ENCODE measurements at regions not wholly inside any gene's neighbourhood (a gene's known extent, or its start where the extent isn't known, plus 50 kb on each side); places are given as distances from the start of the nearest gene placed in this dataset.

DNA sequence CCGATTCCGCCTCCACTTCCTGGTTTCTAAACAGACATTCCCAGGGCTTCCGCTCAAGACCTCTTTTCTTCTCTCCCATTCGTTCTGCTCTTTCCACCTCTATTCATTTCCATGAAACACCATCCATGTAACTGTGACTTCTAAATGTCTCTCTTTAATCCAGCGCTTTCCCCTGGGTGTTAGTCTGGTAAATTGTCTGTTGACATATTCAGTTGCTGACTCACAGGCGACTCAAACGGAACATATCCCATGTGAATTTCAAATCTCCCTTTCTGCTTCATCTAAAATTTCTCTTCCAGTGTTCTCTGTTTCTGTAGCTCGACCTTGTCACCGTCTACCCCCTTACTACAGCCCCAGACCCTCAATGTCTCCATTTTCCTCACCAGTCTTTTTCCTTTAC lies 119.1 kb downstream of the PFKFB3 start:
- DNase-seq (ENCODE audit: insufficient read length), result no peak
- no peak for FAIRE-seq
- TF ChIP-seq POLR2A (IDR thresholded peaks at IDR 0.05; ENCODE audit: low read depth, low read length) (no peak), TAF1 (IDR thresholded peaks at IDR 0.05; ENCODE audit: borderline replicate concordance, low read depth, low read length) (no peak), POLR2AphosphoS5 (IDR thresholded peaks at IDR 0.05; ENCODE audit: low read depth, low read length) (no peak)

DNA sequence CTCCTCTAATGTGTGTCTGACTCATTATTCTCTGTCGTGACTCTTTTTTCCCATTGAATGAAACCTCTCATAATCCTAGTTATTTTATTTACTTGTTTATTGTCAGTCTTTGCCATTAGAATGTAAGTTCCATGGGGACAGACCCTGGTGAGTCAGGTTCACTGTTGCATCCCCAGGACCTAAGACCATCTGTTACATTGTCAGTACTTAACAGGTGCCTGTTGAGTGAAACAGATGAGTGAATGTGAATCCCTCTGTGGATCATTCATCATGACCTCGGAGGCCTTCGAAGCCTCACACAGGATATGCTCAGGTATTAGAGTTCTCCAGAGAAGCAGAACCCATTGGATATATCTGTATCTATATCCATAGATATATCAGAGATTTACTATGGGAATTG lies 120.1 kb downstream of the PFKFB3 start:
- TF ChIP-seq TAF1 (IDR thresholded peaks at IDR 0.05; ENCODE audit: borderline replicate concordance, low read depth, low read length), result no peak
- no peak for TF ChIP-seq POLR2A (IDR thresholded peaks at IDR 0.05; ENCODE audit: low read depth, low read length)
- TF ChIP-seq POLR2AphosphoS5 (IDR thresholded peaks at IDR 0.05; ENCODE audit: low read depth, low read length), result no peak
- no peak for DNase-seq (ENCODE audit: insufficient read length)
- FAIRE-seq, result no peak

DNA sequence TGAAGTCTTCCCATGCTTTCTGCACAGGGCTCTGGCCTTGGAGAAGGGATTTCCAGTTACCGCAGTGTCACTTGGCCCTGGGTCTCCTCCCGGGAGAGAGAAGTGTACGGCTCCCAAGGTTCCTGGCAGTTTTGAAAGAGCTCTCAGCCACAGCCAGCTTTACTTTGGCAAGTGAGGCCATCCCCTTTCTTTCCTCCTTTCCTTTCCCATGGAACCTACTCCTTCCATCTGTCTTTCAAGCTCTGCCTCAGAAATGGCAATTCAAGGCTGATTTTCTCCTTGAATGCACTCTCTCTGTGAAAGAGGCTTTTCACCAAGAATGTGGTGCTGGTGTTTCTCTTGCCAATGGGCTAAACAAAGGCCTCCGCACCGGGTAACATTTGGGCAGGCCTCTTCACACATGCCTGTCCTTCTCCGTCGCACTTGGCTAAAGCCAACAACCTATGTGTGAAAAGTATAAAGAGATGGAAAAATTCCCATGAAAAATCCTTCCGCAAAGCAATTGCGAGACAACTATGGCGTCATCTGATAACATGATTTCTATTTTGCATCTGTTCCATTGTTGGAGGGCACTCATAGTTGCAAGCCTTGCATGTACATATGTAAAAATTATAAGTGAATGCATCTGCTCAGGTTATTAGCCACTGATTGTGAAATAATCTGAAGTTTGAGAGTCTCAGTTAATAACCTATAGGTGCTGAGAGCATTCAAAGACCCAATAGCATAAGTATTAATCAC lies 125.4 kb downstream of the PFKFB3 start:
- DNase-seq (ENCODE audit: insufficient read length), result no peak
- FAIRE-seq, result no peak
- TF ChIP-seq POLR2A (IDR thresholded peaks at IDR 0.05; ENCODE audit: low read depth, low read length) (no peak), POLR2AphosphoS5 (IDR thresholded peaks at IDR 0.05; ENCODE audit: low read depth, low read length) (no peak), TAF1 (IDR thresholded peaks at IDR 0.05; ENCODE audit: borderline replicate concordance, low read depth, low read length) (no peak)

DNA sequence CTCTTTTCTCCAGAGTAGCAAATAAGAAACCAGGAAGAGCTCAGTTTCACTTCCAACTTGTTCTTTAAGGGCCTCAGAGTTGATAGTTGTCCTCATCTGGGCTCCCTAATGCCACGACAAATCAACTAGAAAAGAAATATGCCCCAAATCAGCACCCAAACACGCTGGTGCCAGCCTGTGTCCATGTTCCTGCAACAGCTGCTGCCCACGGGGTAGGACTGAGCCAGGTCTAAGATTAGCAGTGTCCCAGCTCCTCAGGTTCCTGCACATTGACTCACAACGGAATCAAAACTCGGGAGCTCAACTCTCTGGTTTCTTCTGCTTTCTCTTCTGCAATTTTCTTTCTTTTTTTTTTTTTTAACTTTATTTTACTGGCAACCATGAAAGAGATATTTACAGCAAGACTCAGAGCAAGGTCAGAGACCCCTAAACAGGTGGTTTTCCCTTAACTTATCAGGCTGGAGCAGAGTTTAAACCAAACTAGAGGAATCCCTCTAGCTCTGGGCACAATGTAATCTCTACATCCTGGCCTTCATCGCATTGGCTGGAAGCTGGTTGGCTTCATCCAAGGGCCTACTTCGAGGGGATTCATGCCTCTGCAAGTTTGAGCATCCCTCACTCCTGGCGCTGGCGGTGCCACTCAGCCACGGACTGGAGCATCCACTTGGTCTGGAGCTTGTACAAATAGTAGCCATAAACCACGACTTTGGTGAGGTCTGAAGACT lies 126.1 kb downstream of the PFKFB3 start:
- no peak for FAIRE-seq
- TF ChIP-seq POLR2A (IDR thresholded peaks at IDR 0.05; ENCODE audit: low read depth, low read length) (no peak), POLR2AphosphoS5 (IDR thresholded peaks at IDR 0.05; ENCODE audit: low read depth, low read length) (no peak), TAF1 (IDR thresholded peaks at IDR 0.05; ENCODE audit: borderline replicate concordance, low read depth, low read length) (no peak)
- no peak for DNase-seq (ENCODE audit: insufficient read length)

DNA sequence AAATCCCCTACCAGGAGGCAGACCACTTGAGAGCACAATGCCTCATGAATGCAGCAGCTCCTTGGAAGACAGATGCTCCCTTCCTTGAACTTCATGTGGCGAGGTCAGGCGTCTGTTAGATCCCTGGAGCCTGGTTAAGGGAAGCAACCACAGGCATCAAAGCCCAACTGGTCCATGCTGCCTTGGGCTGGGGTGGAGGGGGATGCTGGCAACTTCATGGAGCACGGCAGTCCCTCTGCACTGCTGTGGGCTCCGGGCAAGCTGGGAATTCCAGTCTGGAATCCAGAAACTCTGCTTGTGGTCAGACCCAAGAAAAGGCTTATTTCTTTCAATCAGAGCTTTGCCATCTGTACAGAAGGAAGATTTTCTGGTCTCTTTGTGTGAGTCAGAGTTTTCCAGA lies 130.4 kb downstream of the PFKFB3 start:
- TF ChIP-seq POLR2A (IDR thresholded peaks at IDR 0.05; ENCODE audit: low read depth, low read length) (no peak), TAF1 (IDR thresholded peaks at IDR 0.05; ENCODE audit: borderline replicate concordance, low read depth, low read length) (no peak), POLR2AphosphoS5 (IDR thresholded peaks at IDR 0.05; ENCODE audit: low read depth, low read length) (no peak)
- FAIRE-seq, result no peak
- DNase-seq (ENCODE audit: insufficient read length), result no peak

DNA sequence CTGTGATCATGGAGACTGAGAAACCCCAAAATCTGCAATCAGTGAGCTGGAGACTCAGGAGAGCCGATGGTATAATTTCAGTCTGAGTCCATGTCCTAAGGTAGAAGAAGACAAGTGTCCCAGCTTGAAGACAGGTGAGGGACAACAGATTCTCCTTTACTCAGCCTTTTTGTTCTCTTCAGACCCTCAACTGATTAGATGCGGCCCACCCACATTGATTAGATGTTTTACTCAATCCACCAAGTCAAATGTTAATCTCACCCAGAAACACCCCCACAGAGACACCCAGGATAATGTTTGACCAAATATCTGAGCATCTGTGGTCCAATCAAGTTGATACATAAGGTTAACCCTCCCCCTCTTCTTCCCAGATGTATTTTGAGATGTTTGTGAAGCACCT lies 131.2 kb downstream of the PFKFB3 start:
- TF ChIP-seq TAF1 (IDR thresholded peaks at IDR 0.05; ENCODE audit: borderline replicate concordance, low read depth, low read length) (no peak), POLR2AphosphoS5 (IDR thresholded peaks at IDR 0.05; ENCODE audit: low read depth, low read length) (no peak)
- FAIRE-seq (no peak), DNase-seq (ENCODE audit: insufficient read length) (no peak)

DNA sequence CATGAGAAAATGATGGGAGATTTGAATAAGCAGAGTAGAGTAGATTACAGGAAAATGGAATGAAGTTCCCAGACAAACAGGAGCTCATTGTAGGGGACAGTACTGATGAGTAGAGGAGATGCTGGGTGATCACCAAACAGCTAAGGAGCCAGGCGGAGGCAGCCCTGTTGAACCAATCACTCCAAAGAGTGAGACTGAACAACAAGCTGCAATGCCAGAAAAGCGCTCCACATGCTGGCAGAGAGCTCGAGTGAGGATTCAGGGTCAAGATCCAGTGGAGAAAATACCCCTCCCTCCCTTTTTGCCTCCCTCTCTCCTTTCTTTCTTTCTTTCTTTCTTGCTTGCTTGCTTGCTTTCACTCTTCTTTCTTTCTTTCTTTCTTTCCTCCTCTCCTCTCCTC lies 133.3 kb downstream of the PFKFB3 start:
- TF ChIP-seq TAF1 (IDR thresholded peaks at IDR 0.05; ENCODE audit: borderline replicate concordance, low read depth, low read length) (no peak), POLR2AphosphoS5 (IDR thresholded peaks at IDR 0.05; ENCODE audit: low read depth, low read length) (no peak), POLR2A (IDR thresholded peaks at IDR 0.05; ENCODE audit: low read depth, low read length) (no peak)
- FAIRE-seq (no peak), DNase-seq (ENCODE audit: insufficient read length) (no peak)

DNA sequence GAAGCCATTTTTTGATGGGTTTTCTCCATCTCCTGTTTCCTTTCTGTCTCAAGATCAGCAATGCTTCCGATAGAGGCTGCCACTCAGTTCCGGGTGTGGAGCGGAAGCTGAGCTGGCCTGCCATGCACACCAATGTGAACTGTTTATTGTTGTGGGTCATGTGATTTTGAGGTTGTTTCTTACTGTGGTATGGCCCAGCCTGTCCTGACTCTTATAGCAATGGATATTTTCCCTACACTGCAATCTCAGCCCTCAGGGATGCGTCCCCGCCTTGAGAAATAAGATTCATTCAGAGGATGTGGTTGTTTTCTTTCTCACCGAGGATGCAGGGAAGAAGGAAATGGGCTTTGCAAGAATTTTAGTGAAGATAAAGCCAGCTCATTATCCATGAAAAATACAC lies 134.7 kb downstream of the PFKFB3 start:
- TF ChIP-seq POLR2AphosphoS5 (IDR thresholded peaks at IDR 0.05; ENCODE audit: low read depth, low read length) (no peak), TAF1 (IDR thresholded peaks at IDR 0.05; ENCODE audit: borderline replicate concordance, low read depth, low read length) (no peak), POLR2A (IDR thresholded peaks at IDR 0.05; ENCODE audit: low read depth, low read length) (no peak)
- no peak for DNase-seq (ENCODE audit: insufficient read length)
- no peak for FAIRE-seq

DNA sequence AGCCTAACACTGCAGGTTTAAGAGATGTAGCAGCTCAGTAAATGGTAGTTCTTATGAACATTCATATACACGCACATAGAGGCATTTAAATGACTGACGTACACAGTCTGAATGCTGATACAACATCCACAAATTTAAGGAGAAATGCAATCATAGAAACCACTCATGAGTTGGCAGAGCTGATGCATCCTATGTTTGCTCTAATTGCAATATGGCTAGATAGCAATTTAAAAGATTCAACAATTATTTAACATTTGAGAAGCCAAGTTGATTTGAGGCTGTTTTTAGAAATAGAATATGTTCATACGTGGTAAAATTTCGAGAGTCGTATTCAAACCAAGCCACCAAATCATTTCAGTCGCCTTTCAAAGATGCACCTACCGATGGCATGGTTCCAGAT lies 135.6 kb downstream of the PFKFB3 start:
- no peak for DNase-seq (ENCODE audit: insufficient read length)
- no peak for FAIRE-seq
- TF ChIP-seq TAF1 (IDR thresholded peaks at IDR 0.05; ENCODE audit: borderline replicate concordance, low read depth, low read length) (no peak), POLR2AphosphoS5 (IDR thresholded peaks at IDR 0.05; ENCODE audit: low read depth, low read length) (no peak), POLR2A (IDR thresholded peaks at IDR 0.05; ENCODE audit: low read depth, low read length) (no peak)

DNA sequence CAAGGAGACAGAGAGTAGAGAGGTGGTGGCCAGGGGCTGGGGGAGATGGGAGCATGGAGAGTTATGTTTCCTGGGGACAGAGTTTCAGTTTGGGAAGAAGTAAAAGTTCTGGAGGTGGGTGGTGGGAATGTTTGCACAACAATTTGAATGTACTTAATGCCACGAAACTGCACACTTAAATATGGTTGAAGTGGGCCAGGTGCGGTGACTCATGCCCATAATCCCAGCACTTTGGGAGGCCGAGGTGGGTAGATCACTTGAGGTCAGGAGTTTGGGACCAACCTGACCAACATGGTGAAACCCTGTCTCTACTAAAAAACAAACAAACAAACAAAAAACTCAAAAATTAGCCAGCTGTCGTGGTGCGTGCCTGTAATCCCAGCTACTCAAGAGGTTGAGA lies 137.2 kb downstream of the PFKFB3 start:
- no peak for DNase-seq (ENCODE audit: insufficient read length)
- TF ChIP-seq POLR2A (IDR thresholded peaks at IDR 0.05; ENCODE audit: low read depth, low read length) (no peak), POLR2AphosphoS5 (IDR thresholded peaks at IDR 0.05; ENCODE audit: low read depth, low read length) (no peak), TAF1 (IDR thresholded peaks at IDR 0.05; ENCODE audit: borderline replicate concordance, low read depth, low read length) (no peak)
- FAIRE-seq, result no peak

DNA sequence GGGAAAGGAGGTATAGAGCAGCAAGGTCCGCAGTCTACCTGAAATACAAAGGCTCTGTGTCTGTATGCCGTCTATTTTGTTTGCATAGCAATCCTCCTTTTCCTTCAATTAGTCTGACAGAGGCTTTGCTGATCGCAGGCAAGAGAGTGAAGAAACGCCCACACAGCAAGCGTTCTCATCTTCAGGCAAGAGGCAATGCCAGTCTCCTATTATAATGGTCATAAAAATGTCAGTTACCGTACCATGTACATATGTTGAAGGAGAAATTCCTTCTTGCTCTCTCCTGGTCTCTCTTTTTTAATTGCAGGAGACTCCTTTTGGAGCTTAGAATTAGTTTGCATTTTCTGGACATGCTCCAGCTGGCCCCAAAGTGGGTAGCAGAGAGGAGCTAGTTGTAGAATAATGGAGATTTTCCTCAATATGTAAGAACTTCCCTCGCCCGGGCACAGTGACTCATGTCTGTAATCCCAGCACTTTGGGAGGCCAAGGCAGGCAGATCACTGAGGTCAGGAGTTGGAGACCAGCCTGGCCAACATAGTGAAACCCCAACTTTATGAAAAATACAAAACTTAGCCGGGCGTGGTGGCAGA lies 139.5 kb downstream of the PFKFB3 start:
- DNase-seq (ENCODE audit: insufficient read length) (no peak), FAIRE-seq (no peak)
- TF ChIP-seq POLR2AphosphoS5 (IDR thresholded peaks at IDR 0.05; ENCODE audit: low read depth, low read length), result no peak
- TF ChIP-seq TAF1 (IDR thresholded peaks at IDR 0.05; ENCODE audit: borderline replicate concordance, low read depth, low read length), result no peak
- TF ChIP-seq POLR2A (IDR thresholded peaks at IDR 0.05; ENCODE audit: low read depth, low read length), result no peak
